GM21367 (cell line): ENCODE measurements at regions not wholly inside any gene's neighbourhood (a gene's known extent, or its start where the extent isn't known, plus 50 kb on each side); places are given as distances from the start of the nearest gene placed in this dataset.

Experiments used
- ATAC-seq: cut with Tn5 transposase; IDR thresholded peaks from one replicate; pipeline ENCODE4 v1.9.1; 2021; ENCODE audit not compliant: unreplicated experiment

DNA sequence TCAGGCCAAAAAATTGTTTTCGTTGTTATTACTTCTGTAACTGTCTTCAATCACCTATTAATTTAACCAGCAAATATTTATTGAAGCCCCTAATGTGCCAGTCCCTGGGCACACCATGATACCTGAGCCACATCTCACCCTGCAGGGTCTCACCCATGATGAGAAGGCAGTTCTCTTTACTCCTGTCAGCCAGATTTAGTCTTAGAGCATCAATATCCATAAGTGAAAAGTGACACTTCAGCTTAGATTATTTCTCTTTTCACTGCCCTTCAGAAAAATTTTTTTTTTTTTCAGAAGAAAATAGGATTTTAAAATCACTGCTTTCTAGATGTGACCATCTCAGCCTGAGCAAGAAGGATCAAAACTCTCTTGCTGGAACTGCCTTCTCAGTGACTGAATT, 258.6 kb upstream of the NFE2L3 start:
- no peak for ATAC-seq

DNA sequence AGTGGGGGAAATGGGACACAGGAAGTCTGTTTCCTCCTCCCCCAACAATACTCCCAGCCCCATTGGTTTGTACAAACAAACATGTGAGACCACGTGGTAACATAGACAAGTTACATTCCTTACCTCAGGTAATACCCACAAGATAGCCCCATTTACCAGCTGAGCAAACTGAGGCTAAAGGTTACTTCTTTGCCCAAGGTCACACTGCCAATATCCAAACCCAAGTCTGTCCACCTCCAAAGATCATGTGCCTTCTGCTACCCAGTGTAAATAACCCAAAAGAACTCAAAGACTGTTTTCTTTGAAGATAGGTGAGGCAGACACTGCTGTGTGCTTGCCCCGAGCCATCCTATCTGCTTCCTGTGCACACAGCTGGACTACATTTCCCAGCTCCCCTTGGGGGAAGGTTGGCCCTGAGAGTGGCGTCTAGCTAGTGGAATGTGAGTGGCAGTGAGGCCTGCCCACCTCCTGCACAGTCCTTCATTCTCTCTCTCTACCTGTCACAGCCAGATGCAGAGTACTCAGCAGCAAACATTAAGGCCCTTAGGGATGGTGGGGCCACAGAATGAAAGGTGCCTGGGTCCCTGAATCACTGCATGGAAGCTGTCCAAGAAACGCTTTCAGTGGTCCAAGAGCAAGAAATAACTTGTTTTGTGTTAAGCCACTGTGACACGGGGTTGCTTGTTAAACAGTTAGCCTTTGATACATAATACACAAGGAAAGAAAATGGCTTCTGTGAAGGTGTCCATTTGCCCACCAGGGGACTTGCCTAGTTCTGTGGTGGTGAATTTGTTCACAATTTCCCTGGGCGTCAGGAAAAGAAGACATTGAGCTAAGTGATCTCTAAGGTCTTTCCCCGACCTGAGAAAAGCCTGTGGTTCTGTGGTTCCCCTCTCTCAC, 257.7 kb upstream of the NFE2L3 start:
- ATAC-seq = no peak

DNA sequence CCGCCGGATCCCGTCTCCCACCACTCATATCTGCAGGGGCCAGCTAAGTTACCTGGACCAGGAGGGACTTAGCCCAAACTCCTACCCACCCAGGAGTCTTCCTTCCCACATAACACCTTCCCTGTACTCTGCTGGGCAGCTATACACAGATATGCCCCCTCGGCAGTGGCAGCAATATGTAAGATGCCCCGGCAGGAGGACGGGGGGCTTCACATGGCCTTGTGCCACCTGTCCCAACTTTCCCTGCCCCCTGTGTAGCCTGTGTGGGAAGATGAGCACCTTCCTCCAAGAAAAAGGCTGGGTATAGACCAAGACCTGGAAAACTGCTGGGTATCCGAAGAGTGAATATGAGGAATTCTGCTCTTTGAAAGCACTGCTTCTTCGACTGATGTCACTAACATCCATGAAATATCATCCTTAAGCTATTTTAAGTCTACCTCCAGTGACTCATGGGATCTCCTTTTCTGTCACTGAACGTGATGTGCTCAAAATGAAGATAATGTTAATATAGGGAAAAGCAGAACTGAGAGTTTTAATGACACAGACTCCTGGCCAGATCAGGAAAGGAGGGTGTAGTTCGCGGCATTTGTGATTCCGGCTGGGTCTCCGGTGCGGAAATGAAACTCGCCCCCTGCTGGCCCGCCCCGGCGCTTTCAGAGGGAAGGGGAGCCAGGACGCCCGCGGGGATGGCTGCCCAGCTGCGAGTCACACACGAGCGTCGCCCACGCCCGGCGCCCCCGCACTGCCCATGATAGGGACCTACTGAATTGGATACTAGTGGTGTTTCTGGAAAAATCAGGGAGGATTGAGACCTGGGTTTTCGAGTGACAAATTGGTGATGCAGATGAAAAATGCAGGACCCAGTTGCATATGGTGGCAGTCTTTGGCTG, 256.9 kb upstream of the NFE2L3 start:
- peak; percentile 60 for ATAC-seq

DNA sequence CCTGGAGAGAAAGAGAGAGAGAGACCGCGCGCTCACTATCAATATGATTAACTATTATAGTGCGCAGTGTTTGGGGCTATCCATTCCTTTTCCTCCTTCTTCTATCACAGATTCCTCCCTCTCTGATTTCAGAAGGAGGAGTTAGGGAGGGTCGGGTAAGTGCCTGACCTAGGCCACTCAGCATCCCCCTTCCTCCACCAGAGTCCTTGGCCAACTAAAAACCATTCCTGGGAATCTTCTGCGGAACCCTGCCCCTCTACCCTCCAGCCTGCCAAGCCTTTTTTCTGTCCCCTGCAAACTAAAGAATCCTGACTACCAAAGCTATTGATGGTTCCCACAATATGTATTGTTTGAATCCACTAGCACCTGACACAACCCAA, 256.2 kb upstream of the NFE2L3 start:
- no peak for ATAC-seq

DNA sequence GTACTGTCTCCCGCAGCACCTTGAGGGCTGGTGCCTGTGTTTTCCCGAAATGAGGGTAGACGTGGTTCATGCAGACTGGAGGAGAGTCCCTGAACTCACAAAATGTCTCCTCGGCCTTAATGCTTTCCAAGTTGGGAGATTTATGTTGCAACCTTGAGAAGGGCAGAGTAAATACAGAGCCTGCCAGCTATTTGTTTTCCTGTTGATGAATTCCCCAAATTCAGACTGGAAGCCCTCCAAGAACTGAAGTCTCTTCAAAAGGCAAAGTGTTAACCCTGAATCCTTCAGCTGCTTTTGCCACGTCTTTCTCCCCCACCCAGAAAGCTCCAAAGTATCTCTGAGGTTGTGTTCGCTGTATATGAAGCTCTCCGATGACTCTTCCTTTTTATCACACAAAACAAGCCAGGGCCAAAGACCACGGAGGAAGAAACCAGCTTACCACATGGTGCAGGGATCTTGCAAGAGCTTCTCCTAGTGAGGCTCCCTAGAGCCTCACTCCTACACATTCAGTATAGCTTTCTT, 254.7 kb upstream of the NFE2L3 start:
- ATAC-seq = no peak

DNA sequence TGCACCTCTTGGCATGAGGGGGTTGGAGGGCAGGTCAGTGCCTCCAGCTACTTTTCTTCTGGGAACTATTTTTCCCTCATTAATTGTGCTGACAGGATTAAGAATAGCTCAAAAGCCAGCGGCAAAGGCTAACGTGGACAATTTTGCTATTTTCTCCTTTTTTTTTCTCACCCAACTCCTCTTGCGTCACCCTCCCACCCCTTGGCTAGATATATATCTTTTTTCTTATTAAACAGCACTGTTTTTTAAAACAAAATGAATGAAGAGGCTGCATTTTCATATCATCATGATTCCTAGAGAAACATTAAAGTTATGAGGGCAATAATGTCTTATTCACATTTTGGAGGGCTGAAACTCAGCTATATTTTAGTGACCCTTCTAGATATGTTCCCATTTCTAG, 251.8 kb upstream of the NFE2L3 start:
- ATAC-seq = no peak

DNA sequence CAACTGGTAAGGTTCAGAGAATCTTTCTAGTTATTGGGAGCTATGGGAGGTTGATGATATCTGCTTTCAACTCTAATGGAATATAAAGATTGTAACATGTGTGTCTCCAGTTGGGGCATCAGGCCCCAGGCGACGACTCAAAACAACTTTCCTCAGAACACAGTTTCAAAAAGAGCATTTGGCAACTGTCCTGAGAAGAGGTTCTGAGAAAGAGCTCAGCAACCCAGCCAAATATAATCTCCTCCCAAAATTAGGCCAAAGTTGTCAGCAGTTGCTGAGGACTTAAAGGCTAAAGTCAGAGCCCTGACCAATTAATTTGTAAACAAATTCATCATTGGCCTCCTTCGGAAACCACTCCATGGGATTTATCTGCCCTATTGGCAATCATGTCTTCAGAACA, 251.1 kb upstream of the NFE2L3 start:
- ATAC-seq = no peak

DNA sequence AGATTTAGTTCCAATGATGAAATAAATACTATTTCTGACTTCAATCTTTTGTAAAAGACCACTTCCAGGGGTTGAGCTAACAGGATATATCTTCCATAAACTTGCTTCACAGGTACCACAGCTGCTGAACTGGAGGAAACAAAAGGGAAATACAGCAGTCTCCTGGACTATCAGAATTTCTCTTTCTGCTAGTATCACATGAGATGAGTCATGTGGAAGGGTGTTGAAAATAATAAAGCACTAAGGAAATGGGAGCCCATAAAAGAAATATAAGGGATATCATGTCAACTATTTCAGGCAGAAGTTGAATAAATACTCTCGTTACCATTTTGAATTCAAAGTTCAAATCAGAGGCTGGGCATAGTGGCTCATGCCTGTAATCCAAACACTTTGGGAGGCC, 250.3 kb upstream of the NFE2L3 start:
- no peak for ATAC-seq

DNA sequence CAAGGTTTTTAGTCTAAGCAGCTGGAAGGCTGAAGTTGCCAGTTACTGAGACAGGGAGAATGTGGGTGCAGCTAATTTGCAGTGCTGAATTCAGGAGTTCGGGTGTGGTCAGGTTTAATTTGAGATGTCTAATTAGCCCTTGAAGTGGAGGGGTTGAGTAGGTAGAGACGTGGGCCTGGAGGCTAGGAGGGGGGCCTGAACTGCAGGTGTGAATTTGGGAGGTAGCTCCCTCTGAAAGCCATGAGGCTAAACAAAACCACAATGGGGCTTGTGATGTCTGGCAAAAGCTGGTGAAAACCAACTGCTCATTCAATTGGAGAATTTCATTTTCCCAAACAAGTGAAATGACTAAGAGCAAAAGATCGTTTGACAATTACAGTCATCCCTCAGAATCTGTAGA, 246.0 kb upstream of the NFE2L3 start:
- ATAC-seq = no peak

DNA sequence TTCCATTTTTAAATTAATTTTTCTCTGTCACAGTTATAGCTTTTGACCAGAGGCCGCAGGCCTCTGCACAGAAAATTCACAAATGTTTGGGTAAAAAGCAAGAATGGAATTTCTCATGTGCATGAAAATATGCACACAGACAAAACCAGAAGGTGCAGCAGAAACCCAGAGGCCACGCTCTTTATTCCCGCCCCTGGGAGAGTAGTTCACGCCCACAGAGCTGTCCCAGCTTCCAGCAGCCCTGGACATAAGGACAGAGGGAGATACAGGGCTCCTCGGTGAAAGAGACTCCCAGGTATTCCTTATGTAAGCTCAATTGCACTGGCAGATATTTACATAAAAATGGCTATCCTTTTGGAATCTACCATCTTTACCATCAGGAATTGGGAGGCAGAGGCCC, 245.2 kb upstream of the NFE2L3 start:
- no peak for ATAC-seq

DNA sequence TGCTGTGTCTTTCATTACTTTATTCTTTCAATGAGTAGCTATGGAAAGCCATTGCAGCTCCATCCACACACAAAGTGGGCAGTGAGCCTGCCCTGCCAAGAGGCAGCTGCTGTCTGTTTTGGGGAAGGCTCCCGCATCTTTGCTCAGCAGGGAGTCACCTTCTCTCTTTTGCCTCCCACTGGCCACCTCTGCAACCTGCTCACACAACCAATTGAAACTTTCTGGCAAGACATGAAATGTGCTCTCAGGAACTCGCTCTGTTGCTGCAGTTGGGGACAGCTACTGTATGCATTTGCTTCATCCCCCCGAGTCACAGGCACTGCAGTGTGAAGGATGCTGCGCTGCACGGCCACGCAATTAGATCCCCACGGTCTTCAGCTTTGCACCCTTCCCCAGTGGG, 244.8 kb upstream of the NFE2L3 start:
- no peak for ATAC-seq

DNA sequence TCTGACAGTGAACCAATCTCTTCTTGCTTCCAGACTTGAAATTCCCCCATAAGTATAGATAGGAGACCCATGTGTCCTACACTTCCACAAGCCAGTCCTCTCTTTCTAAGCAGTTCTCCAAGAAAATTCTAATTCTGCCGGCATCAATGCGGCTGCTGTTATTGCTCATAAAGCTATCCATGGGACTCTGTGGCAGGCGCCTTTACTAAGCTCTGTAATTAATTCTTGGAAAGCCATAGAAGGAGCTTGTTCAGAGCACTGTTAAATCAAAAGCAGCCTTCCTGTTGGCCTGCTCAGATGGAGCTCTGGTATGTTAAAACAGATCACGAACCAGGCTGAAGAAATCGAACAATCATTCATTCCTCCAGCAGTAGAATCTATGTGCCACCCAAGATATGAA, 244.3 kb upstream of the NFE2L3 start:
- no peak for ATAC-seq

DNA sequence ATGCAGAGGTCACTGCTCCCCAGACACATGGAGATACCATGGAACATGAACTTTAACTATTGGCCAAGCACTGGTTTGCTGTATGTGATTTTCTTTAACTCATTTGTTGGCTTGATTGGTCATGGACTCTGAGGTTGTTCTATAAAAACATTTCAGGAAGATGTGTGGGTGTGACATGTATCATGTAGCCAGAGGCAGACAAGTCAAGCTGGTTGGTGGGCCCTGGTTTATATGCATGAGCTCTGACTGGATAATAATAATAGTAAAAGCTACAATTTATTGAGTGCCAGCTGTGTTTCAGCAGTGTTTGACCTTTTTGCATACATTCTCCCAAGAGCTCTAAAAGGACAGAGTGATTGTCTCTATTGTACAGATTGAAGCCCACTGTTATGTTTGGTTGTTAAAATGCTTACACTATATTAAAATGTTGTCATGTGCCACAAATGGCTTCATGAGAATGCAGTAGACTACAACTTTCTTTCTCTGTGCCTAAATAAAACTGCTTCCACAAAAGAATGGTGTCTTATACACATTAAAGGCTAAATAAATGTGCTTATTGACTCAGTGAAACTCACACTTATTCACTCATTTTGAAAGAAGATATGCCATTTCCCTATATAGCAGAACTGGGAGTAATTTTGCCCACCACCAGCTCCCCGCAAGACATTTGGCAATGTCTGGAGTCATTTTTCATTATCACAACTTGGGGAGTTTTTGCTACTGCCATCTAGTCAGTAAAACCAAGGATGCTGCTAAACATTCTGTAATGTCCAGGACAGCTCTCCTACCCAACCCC, 243.6 kb upstream of the NFE2L3 start:
- ATAC-seq = no peak

DNA sequence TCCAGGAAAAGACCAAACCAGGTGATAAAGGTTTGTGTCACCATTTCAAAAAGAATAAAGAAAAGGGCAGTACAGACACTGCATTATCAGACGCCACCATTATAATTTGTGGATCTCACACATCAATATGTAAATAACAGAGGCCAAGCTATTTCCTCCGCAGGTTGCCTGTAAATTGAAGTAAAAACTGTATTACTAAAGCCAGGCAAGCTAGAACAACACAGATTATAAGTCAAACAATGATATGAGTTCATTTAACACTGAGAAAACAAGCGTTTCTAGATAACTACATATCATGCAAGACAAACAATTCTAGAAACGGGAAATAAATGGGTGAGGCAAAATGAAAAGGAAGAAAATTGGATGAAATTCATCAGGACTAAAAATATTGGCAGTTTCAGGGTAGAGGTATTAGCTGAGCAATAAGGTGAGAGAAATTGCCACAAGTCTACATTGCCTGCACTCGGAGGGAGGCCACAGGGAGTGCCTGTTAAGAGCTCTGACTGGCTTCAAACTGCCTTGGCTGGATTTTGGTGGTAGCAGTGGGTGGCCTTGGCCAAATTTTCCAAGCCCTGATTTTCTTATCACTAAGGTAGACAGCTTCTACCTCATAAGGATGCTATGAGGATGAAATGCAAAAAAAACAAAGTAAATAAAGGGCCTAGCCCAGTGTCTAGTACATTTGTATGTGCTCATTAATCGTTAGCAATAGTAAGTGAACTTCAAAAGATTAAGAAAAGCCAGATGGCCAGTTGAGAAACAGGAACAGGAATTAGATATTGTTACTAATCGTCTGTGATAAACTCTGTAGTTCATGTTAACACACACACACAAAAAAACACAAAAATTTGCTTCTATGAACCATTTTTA, 240.0 kb upstream of the NFE2L3 start:
- ATAC-seq = no peak

DNA sequence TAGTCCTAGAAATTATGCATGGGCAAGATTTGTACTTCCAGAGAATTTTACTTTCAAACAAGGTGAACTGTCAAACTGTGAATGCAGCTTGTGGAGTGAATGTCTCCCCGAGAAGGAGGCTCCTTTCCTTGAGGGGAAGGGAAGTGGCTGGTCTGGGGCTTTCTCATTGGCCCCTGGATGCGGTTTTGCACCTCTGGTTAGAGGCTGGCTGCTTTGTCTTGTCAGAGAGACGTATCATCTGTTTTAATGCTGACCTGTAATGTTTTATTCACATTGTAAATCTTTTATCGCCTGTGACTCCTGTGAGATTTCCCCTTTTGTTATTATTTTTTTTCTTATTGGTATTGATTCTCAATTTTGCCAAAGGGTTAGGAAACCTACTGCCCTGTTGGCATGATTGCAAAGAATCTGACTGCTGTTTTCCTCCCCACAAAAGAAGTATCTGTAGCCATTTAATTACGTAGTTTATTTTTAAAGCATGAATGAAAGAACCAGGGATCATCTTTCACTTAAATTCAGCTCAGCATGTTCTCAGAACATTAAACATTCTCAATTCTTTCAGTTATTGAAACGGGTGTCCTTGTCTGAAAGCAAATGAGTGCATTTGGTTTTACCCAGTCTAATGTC, 238.3 kb upstream of the NFE2L3 start:
- ATAC-seq = no peak

DNA sequence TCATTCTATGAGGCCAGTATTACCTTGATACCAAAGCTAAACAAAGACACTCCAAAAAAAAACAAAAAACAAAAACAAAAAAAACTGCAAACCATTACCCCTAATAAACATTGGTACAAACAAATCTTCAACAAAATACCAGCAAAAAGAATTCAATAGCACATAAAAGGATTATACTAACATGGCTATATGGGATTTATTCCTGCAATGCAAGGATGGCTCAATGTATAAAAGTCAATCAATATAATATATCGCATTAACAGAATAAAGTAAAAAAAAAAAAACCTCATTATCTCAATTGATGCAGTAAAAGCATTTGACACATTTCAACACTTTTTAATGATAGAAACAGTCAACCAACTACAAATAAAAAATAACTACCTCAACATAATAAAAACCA, 233.3 kb upstream of the NFE2L3 start:
- ATAC-seq = no peak

DNA sequence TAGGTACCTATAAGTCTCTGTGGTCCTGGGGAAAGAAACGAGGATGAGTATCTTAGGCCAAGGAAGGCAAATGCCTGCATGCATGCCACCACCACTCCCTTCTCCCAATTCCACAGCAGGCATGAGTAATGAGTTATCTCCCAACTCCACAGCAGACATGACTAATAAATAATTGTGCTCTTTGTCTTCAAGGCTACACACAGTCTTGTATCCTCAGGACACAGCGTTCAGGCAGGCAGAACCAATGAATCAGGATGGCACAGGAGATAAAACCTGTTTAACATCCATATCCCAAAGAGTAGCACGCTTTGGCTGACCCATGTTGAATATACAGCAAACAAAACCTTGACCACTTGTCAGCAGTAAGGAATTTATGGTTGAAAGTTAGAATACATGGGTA, 229.7 kb upstream of the NFE2L3 start:
- ATAC-seq = no peak

DNA sequence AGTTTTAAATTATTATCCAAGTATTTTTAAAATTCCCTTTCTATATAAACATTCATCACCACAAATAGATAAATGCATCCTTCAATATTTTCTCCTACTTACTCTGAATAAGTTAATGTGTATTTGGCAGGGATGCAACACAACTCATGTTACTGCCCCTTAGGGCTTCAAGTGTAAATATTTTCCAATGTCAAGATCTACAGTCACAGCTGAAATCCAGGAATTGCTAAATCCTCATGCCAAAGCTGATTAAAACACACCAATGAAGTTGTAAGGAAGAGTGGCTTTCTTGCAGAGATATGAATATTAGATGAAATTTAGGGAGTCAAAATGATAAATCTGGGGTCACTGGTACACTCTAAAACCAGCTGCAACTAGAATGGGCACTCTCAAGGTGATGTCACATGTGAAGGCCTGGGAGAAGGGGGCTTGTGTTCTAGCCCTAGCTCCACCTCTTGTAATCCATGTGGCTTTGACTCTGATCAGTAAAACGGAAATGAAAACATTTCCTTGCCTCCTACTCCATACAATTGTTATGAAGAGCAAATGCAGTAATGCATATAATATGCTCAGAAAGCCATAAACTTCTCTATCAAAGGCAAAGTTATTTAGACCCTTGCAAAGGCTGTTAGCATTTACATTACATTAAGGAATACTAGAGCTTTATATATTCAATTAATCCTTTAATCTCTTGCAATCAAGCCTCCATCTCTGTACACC, 228.1 kb upstream of the NFE2L3 start:
- ATAC-seq = no peak

DNA sequence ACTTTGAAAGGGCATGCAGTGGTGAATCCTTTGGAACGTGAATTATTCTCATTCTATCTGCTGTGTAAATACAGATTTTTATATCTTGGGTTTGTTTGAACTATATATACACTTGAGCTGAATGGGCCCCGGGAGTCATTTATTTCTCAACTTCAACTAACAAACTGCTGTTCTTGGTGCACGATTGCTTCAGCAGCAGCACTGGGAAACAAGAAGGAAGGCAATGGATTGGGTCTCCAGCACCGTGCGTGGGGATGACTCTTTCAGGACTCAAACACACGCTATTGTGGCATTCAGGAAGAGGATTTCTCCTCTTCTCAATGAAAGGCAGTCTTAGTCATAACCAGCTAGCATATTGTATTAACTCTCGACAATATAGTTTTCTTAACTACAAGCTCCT, 226.0 kb upstream of the NFE2L3 start:
- ATAC-seq = no peak
